HG03571 (cell line): ENCODE measurements at regions not wholly inside any gene's neighbourhood (a gene's known extent, or its start where the extent isn't known, plus 50 kb on each side); places are given as distances from the start of the nearest gene placed in this dataset.

Source experiments
- ATAC-seq: cut with Tn5 transposase; IDR thresholded peaks from one replicate; pipeline ENCODE4 v1.9.1; 2021; ENCODE audit not compliant: unreplicated experiment

GRCh38 chr10:60669501-60669900 lies 108.8 kb upstream of the CDK1 start:
- ATAC-seq: no peak

GRCh38 chr10:60666221-60666620 lies 112.1 kb upstream of the CDK1 start:
- no peak for ATAC-seq

- ATAC-seq: no peak
Observed at GRCh38 chr10:60664859-60665258, 113.4 kb upstream of the CDK1 start.

GRCh38 chr10:60663850-60664249 lies 114.4 kb upstream of the CDK1 start:
- ATAC-seq: no peak

GRCh38 chr10:60662917-60663614 lies 115.2 kb upstream of the CDK1 start:
- no peak for ATAC-seq

- no peak for ATAC-seq
Observed at GRCh38 chr10:60661637-60662036, 116.6 kb upstream of the CDK1 start.

- no peak for ATAC-seq
Observed at GRCh38 chr10:60660625-60661024, 117.7 kb upstream of the CDK1 start.

GRCh38 chr10:60654813-60655464 lies 123.3 kb upstream of the CDK1 start:
- ATAC-seq: no peak

GRCh38 chr10:60652628-60653027 lies 125.7 kb upstream of the CDK1 start:
- peak; percentile 95 for ATAC-seq

GRCh38 chr10:60650378-60650800 lies 127.9 kb upstream of the CDK1 start:
- ATAC-seq: no peak

- ATAC-seq: no peak
Observed at GRCh38 chr10:60649485-60650377, 128.5 kb upstream of the CDK1 start.

- ATAC-seq: no peak
Observed at GRCh38 chr10:60648761-60649160, 129.5 kb upstream of the CDK1 start.

GRCh38 chr10:60646966-60647796 lies 131.1 kb upstream of the CDK1 start:
- peak; percentile 50 for ATAC-seq

- ATAC-seq: no peak
Observed at GRCh38 chr10:60645980-60646379, 132.3 kb upstream of the CDK1 start.

GRCh38 chr10:60644436-60645130 lies 133.7 kb upstream of the CDK1 start:
- no peak for ATAC-seq

GRCh38 chr10:60643874-60644273 lies 134.4 kb upstream of the CDK1 start:
- no peak for ATAC-seq

- no peak for ATAC-seq
Observed at GRCh38 chr10:60629332-60629731, 148.9 kb upstream of the CDK1 start.

GRCh38 chr10:60627778-60628748 lies 150.2 kb upstream of the CDK1 start:
- no peak for ATAC-seq

- no peak for ATAC-seq
Observed at GRCh38 chr10:60626037-60626436, 152.2 kb upstream of the CDK1 start.
